HG02870 (cell line): ENCODE measurements at regions not wholly inside any gene's neighbourhood (a gene's known extent, or its start where the extent isn't known, plus 50 kb on each side); places are given as distances from the start of the nearest gene placed in this dataset.

Experiments
- ATAC-seq: cut with Tn5 transposase; IDR thresholded peaks from one replicate; pipeline ENCODE4 v1.9.1; 2021; ENCODE audit warnings: mild to moderate bottlenecking, moderate library complexity; ENCODE audit not compliant: unreplicated experiment

- ATAC-seq = no peak
These were observed 197.0 kb downstream of the DAD1 start for GRCh38 chr14:22391908-22392565.

DNA sequence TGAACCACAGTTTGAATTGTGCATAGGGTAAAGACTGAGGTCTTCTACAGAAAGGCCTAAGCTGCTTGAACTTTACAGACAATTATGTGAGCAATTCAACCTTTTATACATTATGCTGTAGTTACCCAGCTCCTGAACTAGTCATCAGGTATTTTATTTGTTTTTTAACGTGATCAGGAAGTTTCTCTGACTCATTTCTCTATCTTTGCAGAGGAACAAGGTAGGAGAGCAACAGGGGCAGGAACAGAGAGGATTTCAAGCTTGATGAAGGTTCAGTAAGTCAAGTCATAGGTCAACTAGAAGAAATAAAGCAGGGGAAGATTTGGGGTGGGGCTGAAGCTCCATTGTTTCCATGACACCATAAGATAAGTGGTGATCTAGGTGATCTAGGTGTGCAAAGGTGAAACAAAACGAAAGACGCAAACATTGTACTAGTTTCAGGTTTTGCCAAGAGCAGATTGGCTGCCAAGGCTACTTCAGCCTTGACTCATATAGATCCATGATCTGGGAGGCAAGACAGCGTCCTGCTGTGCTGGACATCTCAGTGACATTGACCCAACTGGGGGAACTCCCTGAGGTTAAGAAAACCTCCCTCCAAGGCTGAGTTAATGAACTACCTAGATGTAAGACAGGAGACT lies 198.1 kb downstream of the DAD1 start:
- peak; percentile 40 for ATAC-seq

- ATAC-seq = no peak
These were observed 198.8 kb downstream of the DAD1 start for GRCh38 chr14:22390195-22390594.

DNA sequence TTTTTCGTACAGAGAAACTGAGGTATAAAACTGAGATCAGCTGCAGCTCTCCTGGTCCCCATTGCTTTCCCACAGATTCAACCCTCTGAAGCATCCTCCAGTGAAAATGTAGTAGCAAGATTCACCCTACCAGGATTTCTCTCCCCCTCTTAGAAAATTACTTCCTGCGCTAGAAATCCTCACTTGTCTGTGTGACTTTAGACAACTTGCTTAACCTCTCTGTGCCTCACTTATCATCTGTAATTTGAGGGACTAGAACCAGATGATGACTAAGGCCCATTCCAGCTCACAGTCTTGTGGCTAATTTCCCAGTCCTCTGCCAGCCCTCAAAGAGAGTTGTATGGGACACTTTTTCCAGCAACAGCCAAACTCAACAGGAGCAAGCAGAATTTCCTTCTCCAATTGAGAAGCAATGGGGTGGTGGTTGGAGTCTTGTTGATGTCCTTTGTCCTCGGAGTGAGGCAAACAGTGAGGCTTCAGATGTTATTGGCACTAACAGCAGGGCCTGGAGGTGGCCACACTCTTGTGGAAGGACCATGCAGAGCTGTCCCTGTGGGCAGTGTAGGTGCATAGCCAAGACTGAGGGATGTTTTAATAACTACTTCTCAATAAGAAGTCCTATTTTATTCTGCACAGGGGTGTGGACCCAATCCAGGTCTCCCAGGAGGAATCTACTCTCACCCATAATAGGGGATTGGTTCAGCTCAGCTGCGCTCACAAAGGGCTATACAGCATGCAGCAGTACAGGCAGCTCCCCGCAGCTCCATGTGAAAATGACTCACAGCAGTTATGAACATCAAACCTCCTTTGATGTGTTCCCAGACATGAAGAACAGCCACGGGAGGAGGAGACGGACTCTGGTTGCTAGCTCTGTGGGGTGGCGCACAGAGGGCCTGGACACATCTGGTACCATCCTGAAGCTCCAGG lies 200.1 kb downstream of the DAD1 start:
- ATAC-seq = no peak

DNA sequence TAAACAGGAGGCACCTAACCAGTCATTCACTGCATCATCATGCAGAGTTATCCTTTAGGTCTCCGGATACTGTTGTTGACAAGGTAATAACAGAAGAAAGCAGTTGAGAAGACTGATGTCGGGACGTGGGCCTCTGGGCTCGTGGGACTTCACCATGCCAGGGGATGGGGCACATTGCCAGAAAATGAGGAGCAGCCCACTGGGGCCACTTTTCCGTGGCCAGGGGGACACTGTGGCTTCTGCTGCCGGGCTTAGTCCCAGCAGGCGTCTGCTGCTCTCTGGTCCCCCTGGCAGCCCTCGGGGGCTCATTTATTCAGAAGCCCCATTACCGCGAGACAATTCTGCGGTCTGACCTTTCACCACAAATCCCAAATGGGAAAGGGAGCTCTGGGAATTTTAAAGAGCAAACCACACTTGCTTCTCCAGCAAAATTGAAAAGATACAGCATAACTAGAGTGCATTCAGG lies 201.2 kb downstream of the DAD1 start:
- no peak for ATAC-seq

DNA sequence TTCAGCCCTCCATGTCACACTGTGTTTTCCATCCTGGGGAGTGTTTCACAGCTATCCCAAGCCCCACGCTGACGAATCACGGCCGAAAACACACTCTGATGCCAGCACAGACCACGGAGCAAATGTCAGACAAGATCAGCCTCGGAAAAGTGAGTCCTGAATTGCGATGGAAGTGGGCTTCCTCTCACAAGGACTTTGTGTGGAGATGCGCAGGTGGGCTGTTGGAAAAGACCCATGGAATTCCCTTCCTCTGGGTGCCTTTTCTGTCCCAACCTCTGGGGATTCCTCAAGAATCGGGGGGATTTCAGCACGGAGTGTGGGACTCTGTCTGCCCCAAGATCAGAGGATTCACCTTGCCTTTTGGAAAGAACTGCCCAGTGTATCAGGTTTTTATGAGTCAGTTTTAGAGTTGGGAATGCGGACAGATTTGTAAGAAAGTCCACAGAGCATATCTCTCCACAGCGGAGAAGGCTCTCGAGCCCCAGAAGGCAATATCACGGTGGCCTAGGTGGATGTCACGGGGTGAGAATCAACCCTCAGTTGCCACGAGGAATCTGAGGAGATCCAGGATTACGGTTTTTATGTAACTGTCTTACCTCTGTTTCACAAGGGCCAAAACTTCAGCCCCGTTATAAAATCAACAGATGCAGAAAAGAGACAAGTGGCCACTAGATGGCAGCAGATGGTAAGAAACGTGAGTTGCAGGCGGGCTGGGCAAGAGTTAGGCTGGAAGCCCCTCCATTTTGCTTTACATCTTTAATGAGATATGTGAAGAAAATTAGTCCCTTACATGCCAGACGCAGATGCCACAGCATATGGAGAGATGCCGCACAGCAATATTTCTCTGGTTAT lies 201.9 kb downstream of the DAD1 start:
- no peak for ATAC-seq

DNA sequence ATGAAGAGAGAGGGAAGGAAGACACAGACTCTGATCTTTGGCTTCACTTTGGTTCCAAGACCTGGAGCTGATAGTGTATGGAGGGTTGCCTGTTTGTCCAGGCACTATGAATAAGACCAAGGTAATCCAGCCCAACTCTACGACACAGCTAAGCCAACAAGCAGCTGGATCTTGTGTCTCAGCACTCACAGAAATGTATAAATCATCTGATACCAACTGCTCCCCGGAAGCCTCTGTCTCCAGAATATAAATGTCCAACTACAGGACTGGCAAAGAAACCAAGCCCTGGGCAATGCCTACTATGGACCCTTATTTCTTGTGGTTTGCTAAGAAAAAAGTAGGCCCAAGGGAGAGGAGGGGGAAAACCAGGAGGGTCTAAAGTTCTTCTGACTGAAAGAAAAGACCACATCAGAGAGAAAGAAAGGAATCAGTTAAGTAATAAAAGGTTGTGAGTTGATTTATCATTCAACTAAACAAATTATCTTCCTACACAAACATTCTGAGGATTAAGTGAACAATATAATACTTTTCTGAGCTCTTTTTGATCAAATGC lies 204.0 kb downstream of the DAD1 start:
- no peak for ATAC-seq

DNA sequence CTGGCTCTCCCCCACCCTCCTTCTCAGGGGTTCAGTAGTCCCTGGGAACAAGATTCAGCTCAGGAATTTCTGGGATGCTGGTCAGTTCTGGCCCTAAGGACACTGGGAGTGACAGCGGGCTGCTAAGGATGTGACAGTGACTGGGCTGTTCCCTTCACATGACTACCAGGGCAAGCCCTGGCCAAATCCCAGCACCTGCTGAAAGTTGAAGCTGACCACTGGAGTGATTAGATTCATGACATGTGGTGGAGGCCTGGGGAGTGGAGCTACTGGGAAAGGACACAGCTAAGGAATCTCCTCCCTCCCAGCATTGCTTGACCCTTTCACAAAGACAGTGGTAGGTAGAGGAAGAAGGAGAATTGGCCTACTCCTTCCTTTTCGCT lies 204.9 kb downstream of the DAD1 start:
- ATAC-seq = peak; percentile 10

DNA sequence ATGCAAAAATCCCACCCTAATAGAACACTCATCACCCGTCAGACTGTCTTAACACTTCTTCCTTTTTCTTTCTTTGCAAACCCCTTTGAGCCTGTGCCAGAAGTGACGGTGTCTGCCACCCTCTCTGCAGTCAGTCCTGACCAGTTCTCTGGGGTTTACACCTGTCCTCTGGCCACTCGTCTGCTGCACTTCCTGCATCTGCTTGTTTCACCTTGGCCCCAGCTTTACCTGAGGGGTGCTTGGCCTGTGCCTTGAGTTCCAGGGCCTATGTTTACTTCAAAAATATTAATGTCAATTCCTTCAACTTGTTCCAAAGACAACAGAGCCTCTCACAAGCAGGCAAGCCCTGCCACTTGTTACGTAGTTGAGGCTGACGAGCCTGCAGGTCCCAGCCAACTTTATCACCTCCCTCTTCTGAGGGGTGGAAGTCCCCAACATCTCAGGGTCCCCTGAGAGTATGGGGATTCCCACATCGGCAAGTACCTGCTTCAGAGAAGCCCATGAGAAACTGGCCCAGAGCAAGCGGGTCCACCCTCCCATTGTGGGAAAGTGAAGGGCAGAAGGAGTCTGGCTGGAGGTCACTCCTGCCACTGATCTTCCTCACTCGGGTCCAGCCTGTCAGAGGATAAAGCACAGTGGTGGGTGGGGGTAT lies 205.4 kb downstream of the DAD1 start:
- ATAC-seq = peak; percentile 47

- ATAC-seq = no peak
These were observed 206.1 kb downstream of the DAD1 start for GRCh38 chr14:22382955-22383354.

DNA sequence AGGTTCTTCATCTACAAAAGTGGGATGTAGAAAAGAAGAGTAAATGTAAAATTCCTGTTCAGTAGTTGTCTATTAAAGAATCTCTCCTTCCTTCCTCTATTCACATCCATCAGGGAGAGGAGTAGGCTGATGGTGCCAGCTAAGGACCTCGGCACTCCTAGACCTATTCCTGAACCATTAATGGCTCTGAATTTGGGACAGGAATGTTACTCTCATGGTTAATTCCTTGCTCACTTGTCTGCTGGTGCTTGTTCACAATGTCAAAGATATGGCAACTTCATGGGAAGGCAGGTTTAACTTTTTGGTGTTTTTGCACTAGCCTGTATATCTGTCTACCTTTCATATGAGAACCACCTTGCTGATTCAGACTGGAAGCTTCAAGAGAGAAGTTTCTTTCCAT lies 206.6 kb downstream of the DAD1 start:
- no peak for ATAC-seq

DNA sequence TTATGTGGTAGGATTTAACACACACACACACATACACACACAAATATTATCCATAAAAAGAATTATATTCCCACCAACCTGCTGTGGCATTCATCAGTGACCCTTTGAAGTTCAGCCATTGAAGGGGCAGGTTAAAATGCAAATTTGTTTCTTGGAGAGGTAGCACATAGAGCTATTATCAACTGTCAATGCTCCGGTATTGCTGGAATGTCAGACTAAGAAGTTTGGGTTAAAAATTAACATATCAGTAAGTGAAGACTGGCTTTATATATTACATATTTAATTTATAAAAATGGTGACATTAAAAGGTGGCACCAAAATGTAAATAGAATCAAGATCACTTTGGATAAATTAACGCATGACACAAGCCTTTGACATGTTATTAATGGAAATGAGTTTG lies 207.3 kb downstream of the DAD1 start:
- no peak for ATAC-seq

DNA sequence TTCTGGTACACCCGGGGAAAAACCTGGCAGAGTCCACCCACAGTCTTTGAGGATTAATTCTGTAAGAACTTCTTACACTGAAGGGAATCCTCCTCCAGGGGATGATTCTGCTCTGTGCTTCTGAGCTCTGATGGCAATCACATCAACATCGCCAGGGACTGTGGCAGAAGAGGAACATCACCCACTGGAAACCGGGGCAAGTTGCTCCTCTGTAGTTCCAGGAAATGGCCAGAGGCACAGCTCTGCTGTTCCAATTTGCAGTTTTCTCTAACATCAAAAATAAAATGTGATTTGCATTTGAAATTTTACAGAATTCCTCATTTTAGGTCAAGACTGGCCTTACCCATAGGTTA lies 207.6 kb downstream of the DAD1 start:
- no peak for ATAC-seq

DNA sequence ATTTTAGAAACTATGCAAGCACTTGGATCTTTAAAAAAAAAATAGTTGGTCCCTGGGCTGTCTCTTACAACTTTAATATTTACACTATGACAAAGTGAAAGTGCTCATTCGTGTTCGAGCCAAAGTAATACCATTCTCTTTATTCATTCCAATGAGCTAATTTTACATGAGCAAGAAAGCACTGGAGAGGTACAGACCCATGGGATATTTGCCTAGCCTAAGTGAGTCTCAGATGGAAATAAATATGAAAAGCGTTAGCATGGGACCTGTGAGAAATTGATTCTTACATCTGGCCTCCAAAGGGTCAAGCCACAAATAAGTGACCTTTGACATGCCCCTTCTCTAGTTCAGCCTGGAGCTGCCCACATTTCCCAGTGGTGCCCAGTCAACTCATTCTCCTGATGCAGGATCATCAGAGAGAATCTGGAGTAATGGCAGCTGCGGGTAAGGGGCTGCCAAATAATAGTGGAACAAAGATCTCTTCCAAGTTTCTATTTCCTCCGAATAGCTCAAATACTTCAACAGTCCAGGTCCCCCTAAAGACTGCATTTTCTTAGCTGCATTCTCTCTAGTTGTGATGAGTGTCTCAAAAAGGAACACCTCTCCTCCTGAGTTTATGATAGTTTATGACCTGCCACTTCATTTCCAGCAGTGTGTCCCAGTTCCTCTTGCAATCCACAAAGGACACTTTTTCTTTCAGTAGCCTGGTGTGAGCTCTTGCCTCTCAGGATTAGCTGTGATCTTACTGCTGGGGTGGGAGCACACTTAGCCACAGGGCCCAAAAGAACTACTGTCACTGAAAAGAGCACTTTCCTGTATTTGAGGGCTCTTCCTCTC lies 208.2 kb downstream of the DAD1 start:
- no peak for ATAC-seq

- ATAC-seq = no peak
These were observed 209.3 kb downstream of the DAD1 start for GRCh38 chr14:22379727-22380126.

- ATAC-seq = no peak
These were observed 210.8 kb downstream of the DAD1 start for GRCh38 chr14:22378181-22378580.

GRCh38 chr14:22375321-22375930 lies 213.6 kb downstream of the DAD1 start:
- no peak for ATAC-seq

- no peak for ATAC-seq
These were observed 218.8 kb downstream of the DAD1 start for GRCh38 chr14:22370084-22370847.
